HG03439 (cell line): ENCODE measurements at regions not wholly inside any gene's neighbourhood (a gene's known extent, or its start where the extent isn't known, plus 50 kb on each side); places are given as distances from the start of the nearest gene placed in this dataset.
A peak's percentile ranks its signal among the peaks of the same experiment; 100 is the strongest.
"Not testable (repeated sequence)": the region's sequence is repeated elsewhere in the genome, so short reads cannot be mapped to it uniquely, and the experiment has no call there.

Experiments used
- ATAC-seq: cut with Tn5 transposase; IDR thresholded peaks from one replicate; pipeline ENCODE4 v1.9.1; 2021; ENCODE audit warnings: mild to moderate bottlenecking, moderate library complexity; ENCODE audit not compliant: unreplicated experiment

DNA sequence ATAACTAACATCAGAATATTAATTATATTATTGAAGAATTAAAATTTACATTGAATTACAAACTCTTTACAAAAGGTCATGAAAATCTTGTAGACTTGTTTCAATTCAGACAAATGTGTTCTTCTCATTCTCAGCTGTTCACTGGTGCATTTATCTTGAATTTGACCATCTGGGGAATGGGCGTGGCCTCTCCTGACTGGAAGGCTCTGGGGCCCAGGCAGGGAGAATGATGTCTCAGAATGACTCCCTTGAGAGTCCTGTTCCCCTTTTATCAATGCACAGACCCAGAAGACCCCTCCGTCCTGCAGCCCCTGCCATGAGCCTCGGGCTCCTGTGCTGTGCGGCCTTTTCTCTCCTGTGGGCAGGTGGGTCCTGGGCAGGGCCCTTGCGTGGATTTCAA lies 242.2 kb upstream of the PRSS1 start:
- ATAC-seq = not testable (repeated sequence)

GRCh38 chr7:142506601-142507000 lies 242.7 kb upstream of the PRSS1 start:
- ATAC-seq = no peak

- ATAC-seq = not testable (repeated sequence)
These were observed 245.3 kb upstream of the PRSS1 start for GRCh38 chr7:142503949-142504348.

GRCh38 chr7:142503036-142503435 lies 245.2 kb upstream of the PRSS58 start:
- no peak for ATAC-seq

GRCh38 chr7:142501434-142501833 lies 243.6 kb upstream of the PRSS58 start:
- no peak for ATAC-seq

DNA sequence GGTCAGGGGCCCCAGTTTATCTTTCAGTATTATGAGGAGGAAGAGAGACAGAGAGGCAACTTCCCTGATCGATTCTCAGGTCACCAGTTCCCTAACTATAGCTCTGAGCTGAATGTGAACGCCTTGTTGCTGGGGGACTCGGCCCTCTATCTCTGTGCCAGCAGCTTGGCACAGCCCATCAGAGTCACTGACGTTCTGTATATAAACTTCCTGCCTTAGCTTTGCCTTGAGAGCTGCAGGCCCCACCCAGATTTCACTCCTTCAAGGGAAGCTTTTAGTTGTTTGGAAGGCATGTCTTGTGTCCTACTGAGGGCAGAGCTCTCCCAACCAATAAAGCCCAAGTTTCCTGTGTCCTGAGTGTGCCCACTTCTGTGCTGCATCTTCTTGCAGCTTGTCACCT lies 242.5 kb upstream of the PRSS58 start:
- ATAC-seq = no peak

GRCh38 chr7:142499635-142500034 lies 241.8 kb upstream of the PRSS58 start:
- ATAC-seq = no peak

- ATAC-seq = no peak
These were observed 240.5 kb upstream of the PRSS58 start for GRCh38 chr7:142498364-142498763.

DNA sequence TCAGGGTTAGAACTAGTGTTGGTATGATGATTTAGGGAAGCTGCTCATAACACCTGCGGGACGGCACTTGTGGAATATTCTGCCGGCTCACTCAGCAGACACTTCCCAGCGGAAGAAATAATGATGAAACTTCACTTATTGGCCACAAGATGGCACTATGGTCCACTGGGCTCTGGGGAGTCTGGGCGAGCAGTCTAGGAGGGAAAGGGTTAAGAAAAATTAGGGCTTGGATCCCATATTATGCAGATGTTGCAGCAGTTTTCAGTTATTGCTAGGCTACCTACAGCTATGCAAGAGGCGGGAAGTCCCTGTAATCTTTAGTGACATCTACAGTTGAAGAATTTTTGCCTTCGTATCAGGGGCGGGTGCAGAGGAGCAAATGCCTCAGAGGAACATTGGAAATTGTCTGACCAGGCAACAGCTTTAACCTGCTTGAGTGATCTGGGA lies 238.7 kb upstream of the PRSS58 start:
- peak; percentile 65 for ATAC-seq

DNA sequence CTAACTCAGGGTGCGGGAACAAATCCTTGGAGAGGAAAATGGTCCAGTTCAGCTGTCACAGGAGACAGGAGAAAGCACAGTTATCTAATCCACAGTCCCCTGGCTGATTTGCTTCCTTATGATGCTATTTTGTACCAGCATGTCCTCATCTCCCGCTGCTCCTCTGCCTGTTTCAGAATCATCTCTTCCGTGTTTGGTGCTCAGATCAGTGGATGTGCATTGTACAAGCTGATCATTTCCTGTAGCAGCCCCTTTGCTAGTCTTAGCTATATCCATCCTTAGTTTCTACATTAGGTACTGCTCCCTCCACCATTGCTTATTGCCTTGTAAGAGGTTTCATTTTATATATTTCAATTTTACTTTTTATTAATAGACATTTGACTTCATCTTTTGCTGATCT lies 238.0 kb upstream of the PRSS58 start:
- ATAC-seq = not testable (repeated sequence)

DNA sequence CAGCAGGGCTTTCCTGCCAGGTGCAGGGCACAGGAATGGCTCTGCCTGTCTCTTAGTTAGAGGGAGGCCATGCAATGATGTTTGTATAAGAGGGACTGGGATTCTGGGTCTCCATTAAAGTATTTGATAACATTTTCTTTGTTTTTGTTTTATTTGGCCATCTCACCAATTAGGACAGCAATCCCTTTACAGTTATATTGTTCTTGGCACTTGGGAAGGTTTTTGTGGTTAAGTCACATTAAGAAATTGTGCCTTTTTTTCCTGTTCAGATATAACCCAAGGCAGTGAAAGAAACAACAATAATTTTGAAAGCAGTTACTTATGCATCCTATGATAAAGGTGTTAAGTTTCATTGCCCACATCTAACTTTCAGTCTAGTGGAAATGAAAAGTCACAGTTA lies 237.4 kb upstream of the PRSS58 start:
- not testable (repeated sequence) for ATAC-seq

GRCh38 chr7:142494021-142494420 lies 236.2 kb upstream of the PRSS58 start:
- ATAC-seq = no peak

GRCh38 chr7:142488842-142489241 lies 231.0 kb upstream of the PRSS58 start:
- ATAC-seq = no peak

DNA sequence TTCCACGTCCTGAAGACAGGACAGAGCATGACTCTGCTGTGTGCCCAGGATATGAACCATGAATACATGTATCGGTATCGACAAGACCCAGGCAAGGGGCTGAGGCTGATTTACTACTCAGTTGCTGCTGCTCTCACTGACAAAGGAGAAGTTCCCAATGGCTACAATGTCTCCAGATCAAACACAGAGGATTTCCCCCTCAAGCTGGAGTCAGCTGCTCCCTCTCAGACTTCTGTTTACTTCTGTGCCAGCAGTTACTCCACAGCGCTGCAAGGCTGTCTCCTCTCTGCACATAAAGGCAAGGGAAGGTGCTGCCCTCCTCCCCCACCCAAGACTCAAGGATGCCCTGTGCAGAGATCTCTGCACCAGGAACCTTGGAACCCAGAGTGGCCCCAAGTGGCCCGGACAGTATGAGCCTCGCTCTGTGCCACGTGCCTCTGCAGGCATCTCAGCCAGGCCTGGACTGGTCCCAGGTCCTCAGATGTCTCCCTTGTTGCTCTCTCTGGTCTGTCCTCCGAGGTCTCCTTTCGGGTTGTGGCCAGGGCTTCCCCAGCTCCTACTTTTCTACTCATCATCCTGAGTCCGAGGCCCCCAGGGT lies 230.3 kb upstream of the PRSS58 start:
- ATAC-seq = no peak

DNA sequence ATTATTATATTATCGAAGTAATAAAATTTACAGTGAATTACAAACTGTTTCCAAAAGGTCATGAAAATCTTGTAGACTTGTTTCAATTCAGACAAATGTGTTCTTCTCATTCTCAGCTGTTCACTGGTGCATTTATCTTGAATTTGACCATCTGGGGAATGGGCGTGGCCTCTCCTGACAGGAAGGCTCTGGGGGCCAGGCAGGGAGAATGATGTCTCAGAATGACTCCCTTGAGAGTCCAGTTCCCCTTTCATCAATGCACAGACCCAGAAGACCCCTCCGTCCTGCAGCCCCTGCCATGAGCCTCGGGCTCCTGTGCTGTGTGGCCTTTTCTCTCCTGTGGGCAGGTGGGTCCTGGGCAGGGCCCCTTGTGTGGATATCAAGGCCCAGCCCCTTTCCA lies 229.7 kb upstream of the PRSS58 start:
- not testable (repeated sequence) for ATAC-seq

DNA sequence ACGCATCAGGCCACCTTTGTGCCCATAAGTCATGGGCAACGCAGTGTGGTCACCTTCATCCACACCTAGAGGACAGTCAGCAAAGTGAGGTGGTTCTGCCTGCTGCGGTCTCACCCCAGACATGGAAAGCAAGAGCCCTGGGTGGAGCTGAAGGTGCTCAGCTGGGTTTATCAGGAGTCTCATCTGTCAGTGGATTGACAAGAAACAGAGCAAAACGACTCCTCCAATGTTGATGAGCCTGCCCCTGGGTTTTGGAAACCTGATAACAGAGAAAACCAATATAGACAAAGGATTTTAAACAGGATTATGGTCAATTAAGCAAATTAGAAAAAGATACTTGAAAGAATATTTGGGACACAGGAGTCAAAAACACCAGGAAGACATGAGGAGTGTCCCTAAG lies 229.3 kb upstream of the PRSS58 start:
- no peak for ATAC-seq

GRCh38 chr7:142485617-142486226 lies 227.9 kb upstream of the PRSS58 start:
- ATAC-seq = no peak

DNA sequence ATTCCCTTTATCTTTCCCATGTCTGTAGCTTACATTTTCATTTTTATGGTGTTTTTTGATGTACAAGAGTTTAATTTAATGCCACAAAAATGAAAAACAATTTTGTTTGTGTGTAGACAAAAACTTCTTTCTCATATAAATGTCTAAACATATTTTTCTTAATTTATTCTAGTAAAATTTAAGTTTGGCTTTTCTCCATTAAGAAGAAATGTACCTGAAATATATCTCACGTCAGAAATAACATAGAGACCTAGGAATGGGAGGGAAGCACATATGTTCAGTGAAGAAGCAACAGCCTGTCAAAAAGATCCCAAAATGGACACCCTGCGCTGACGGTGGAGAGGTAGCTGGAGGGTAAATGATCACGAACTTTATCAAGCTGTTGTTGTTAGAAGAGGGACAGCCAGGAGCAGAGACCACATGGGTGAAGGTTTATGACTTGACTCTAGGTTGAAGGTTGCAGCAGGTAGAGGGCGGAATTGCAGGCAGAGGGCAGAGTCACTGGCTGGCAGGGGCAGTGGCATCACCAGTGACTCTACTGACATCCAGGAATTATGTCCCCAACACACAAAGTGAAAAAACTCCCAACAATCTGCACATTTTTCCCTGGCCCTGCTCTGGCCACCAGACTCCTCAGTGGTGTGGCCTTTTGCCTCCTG lies 225.9 kb upstream of the PRSS58 start:
- no peak for ATAC-seq

DNA sequence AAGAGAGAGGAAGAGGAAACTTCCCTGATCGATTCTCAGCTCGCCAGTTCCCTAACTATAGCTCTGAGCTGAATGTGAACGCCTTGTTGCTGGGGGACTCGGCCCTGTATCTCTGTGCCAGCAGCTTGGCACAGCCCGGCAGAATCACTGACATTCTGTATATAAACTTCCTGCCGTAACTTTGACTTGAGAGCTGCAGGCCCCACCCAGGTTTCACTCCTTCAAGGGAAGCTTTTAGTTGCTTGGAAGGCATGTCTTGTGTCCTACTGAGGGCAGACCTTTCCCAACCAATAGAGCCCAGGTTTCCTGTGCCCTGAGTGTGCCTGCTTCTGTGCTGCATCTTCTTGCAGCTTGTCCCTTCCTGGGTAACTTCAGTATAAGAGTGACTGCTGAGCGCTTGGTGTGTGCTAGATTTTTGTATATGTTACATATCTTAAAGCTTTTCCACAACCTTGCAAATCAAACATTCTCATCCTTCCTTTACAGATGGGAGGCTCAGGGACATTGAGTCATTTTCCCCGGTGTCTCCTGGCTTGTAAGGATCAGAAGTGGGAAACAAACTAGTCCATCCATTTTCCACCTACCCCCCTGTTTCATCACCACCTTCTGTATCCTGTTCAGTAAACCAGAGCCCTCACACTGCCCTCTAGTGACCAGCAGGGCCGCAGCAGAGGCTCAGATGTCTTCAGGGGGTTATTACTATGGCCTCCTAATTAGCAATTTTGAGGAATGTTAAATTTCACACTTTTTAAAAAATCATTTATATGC lies 225.2 kb upstream of the PRSS58 start:
- no peak for ATAC-seq

DNA sequence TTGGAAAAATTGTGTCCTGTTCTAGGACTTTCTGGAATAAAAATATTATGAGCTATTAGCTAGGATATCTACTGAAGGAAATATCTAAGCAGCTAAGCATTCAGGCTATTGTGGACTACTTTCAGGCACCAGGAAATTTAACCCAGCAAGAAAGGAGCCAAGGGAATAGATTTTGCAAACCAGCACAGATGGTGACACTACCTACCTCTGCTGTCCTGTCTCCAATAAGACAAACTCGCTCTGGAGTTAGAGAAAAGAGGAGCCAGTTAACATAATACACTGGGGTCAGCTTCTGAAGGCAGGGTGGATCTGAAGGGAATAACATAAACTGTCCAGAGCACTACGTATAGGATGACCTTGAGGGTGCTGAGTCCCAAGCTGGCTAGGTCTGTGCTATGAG lies 223.7 kb upstream of the PRSS58 start:
- ATAC-seq = no peak

GRCh38 chr7:142478479-142479220 lies 220.8 kb upstream of the PRSS58 start:
- peak; percentile 79 for ATAC-seq
